NCI-H1417 (cell line): ENCODE measurements at regions not wholly inside any gene's neighbourhood (a gene's known extent, or its start where the extent isn't known, plus 50 kb on each side); places are given as distances from the start of the nearest gene placed in this dataset.

Source experiments
- DNase-seq, 3 experiments: peaks; one replicate each; lab custom pipeline; 2025; lab: John Stamatoyannopoulos, UW

GRCh38 chr18:45378308-45378707, 237.0 kb upstream of the SLC14A2 start:
- no peak for DNase-seq

- no peak for DNase-seq
These were observed 236.3 kb upstream of the SLC14A2 start for GRCh38 chr18:45378933-45379332.

GRCh38 chr18:45379903-45380302, 235.4 kb upstream of the SLC14A2 start:
- DNase-seq = no peak

- no peak for DNase-seq
These were observed 234.0 kb upstream of the SLC14A2 start for GRCh38 chr18:45381282-45381681.

- no peak for DNase-seq
These were observed 232.0 kb upstream of the SLC14A2 start for GRCh38 chr18:45383228-45383627.

GRCh38 chr18:45384137-45384961, 230.9 kb upstream of the SLC14A2 start:
- DNase-seq = peak; percentile 61 to 88 (median 72)

GRCh38 chr18:45384962-45385315, 230.3 kb upstream of the SLC14A2 start:
- DNase-seq = peak; percentile 49 to 79 (median 65)

- peak; percentile 5 to 71 (median 9) for DNase-seq
These were observed 229.1 kb upstream of the SLC14A2 start for GRCh38 chr18:45386041-45386655.

- no peak for DNase-seq
These were observed 228.0 kb upstream of the SLC14A2 start for GRCh38 chr18:45387229-45387628.

GRCh38 chr18:45398448-45398847, 216.8 kb upstream of the SLC14A2 start:
- DNase-seq = no peak

GRCh38 chr18:45399146-45399545, 216.1 kb upstream of the SLC14A2 start:
- DNase-seq = no peak

- no peak for DNase-seq
These were observed 215.6 kb upstream of the SLC14A2 start for GRCh38 chr18:45399643-45400042.

- no peak for DNase-seq
These were observed 212.7 kb upstream of the SLC14A2 start for GRCh38 chr18:45402485-45403056.

GRCh38 chr18:45403341-45404049, 211.8 kb upstream of the SLC14A2 start:
- DNase-seq = no peak

- DNase-seq = peak in 2 of 3 experiments; percentile 42 to 59
These were observed 207.1 kb upstream of the SLC14A2 start for GRCh38 chr18:45408218-45408617.

GRCh38 chr18:45409971-45410370, 205.3 kb upstream of the SLC14A2 start:
- DNase-seq = no peak

GRCh38 chr18:45412577-45412976, 202.7 kb upstream of the SLC14A2 start:
- no peak for DNase-seq

- DNase-seq = no peak
These were observed 202.0 kb upstream of the SLC14A2 start for GRCh38 chr18:45413180-45413836.

- DNase-seq = peak; percentile 84 to 99 (median 89)
These were observed 199.7 kb upstream of the SLC14A2 start for GRCh38 chr18:45415614-45416013.

- peak; percentile 86 to 99 (median 92) for DNase-seq
These were observed 199.1 kb upstream of the SLC14A2 start for GRCh38 chr18:45416168-45416567.

GRCh38 chr18:45417392-45417791, 197.9 kb upstream of the SLC14A2 start:
- peak in 1 of 3 experiments; percentile 53 for DNase-seq

- DNase-seq = peak; percentile 86 to 99 (median 94)
These were observed 191.6 kb upstream of the SLC14A2 start for GRCh38 chr18:45423659-45424058.
